BJ (cell line): ENCODE measurements at regions not wholly inside any gene's neighbourhood (a gene's known extent, or its start where the extent isn't known, plus 50 kb on each side); places are given as distances from the start of the nearest gene placed in this dataset.

ENCODE experiments used
- CTCF ChIA-PET: fragments of 350-600 bp; formaldehyde crosslinking; extraction: SDS; loops from one replicate; lab custom pipeline; 2021; ENCODE audit warnings: antibody characterized with exemption, inconsistent platforms; lab: Yijun Ruan, JAX
- POLR2A ChIA-PET: fragments of 300-600 bp; sonication (Branson Sonifier 250); formaldehyde crosslinking; extraction: SDS; loops from one replicate; lab custom pipeline; 2021; ENCODE audit warnings: antibody characterized with exemption; lab: Charles Lee
- DNase-seq: peaks from one replicate; pipeline ENCODE4 v3.0.0-alpha.2; 2011; ENCODE audit warnings: low read depth
- H3K27me3 ChIP-seq: 2 replicates; pipeline ENCODE4 v1.6.0; 2011; ENCODE audit warnings: low read length; ENCODE audit not compliant: control insufficient read depth, insufficient read depth
- H3K36me3 ChIP-seq: 2 replicates; pipeline ENCODE4 v1.5.1; 2011; ENCODE audit warnings: low read length; ENCODE audit not compliant: control insufficient read depth, insufficient read depth
- H3K4me3 ChIP-seq: 2 replicates; pipeline ENCODE4 v1.5.1; 2011; ENCODE audit warnings: low read depth, mild to moderate bottlenecking, control low read depth, low read length
- TF ChIP-seq, protein P1 (sequence below): IDR thresholded peaks from 2 replicates; pipeline ENCODE4 v1.5.1; 2011; ENCODE audit warnings: low read depth, mild to moderate bottlenecking, control low read depth, inconsistent platforms, low read length, moderate library complexity; ENCODE audit not compliant: insufficient read depth

DNA sequence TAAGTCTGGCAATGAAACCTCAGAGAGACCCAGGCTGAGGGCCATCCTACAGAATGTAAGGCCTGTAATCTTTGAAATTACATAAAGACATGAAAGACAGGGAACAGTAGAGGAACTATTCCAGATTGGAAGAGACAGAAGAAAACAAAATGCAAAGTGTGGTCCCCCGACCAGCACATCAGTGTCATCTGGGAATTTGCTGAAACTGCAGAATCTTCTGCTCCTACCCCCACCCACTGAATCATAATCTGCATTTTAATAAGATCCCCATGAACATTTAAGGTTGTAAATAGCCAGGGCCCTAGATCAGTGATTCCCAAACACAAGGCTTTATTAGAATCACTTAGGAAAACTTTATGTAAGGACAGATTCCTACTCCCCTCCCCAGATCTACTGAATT lies 154.4 kb downstream of the NOC3L start:
- POLR2A ChIA-PET: no interaction called here
- no peak for DNase-seq
- Histone ChIP-seq H3K27me3 (no peaks in the 10 kb centered on the region), H3K4me3 (no peak overlapping the region), H3K36me3 (no peaks in the 10 kb centered on the region)
- TF ChIP-seq, protein P1, sequence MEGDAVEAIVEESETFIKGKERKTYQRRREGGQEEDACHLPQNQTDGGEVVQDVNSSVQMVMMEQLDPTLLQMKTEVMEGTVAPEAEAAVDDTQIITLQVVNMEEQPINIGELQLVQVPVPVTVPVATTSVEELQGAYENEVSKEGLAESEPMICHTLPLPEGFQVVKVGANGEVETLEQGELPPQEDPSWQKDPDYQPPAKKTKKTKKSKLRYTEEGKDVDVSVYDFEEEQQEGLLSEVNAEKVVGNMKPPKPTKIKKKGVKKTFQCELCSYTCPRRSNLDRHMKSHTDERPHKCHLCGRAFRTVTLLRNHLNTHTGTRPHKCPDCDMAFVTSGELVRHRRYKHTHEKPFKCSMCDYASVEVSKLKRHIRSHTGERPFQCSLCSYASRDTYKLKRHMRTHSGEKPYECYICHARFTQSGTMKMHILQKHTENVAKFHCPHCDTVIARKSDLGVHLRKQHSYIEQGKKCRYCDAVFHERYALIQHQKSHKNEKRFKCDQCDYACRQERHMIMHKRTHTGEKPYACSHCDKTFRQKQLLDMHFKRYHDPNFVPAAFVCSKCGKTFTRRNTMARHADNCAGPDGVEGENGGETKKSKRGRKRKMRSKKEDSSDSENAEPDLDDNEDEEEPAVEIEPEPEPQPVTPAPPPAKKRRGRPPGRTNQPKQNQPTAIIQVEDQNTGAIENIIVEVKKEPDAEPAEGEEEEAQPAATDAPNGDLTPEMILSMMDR: no peak
- CTCF ChIA-PET: no interaction called here

DNA sequence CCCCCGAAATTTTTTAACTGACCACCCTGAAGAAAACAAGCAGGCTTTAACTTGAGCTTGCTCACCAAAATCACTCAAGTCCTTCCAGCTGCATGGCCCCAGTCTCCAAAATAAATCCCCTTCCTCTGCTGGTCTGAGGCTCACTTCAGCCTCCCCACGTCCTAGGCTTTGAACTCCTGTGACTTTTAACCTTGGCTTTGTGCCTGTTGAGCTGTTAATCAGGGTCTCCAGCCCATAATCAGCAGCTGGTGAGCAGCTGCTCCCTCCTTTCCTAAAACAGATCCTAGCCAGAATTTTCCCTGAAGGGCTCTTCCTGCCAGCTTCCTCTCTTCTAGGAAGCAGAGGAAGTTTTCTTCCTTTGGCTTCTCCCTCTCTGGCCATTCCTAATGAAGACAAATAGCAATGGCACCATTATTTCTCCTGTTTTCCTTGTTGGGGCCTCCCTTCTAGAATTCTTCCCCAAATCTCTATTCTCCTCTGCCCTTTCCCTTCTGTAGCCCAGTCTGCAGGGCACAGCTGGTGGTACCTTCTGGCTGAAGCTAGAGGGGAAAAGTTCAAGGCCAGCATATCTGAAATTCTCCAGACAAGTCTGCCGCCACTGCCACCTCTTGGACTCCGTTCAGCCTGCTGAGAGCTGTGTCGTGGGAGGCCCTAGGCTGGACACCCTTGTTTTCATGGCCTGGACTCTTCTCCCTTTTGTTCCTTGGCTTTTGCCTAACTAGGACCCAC lies 152.1 kb downstream of the NOC3L start:
- ChIA-PET CTCF (interaction anchor here (1.0 kb wide), 1 partner anchor 8 kb away, joined by 3 read pairs; no protein-coding TSS in a partner anchor), POLR2A (no interaction called here)
- TF ChIP-seq, protein P1: no peak
- H3K27me3 ChIP-seq: no peaks in the 10 kb centered on the region; the same call in 1 of the 2 replicates
- DNase-seq: no peak
- no peaks in the 10 kb centered on the region for H3K36me3 ChIP-seq
- H3K4me3 ChIP-seq: no peak overlapping the region

DNA sequence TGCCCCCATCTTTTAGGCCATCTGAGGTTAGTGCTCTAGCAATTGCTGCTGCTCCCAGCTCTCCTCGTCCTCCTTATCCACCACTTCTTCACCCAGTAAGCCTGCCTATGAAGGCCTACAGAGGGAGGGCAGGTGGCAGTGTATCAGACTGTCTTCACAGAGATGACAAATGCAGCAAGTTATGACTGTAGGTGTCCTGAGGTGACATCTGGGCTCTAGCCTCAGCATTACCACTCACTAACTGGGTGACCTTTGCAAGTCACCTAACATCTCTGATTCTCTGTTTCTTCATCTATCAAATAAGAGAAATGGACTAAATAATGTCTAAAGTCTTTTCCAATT lies 151.6 kb downstream of the NOC3L start:
- ChIA-PET POLR2A (no interaction called here), CTCF (no interaction called here)
- H3K4me3 ChIP-seq: no peak overlapping the region
- no peak for DNase-seq
- TF ChIP-seq, protein P1: no peak
- H3K27me3 ChIP-seq: peaks cover under 1% of the 10 kb centered on the region
- H3K36me3 ChIP-seq: no peaks in the 10 kb centered on the region

- ChIA-PET POLR2A (no interaction called here), CTCF (no interaction called here)
- no peak overlapping the region for H3K4me3 ChIP-seq
- H3K36me3 ChIP-seq: no peaks in the 10 kb centered on the region
- TF ChIP-seq, protein P1: no peak
- no peak for DNase-seq
- H3K27me3 ChIP-seq: peaks cover 1% of the 10 kb centered on the region
These were observed 149.7 kb downstream of the NOC3L start for GRCh38 chr10:94213001-94213530.

DNA sequence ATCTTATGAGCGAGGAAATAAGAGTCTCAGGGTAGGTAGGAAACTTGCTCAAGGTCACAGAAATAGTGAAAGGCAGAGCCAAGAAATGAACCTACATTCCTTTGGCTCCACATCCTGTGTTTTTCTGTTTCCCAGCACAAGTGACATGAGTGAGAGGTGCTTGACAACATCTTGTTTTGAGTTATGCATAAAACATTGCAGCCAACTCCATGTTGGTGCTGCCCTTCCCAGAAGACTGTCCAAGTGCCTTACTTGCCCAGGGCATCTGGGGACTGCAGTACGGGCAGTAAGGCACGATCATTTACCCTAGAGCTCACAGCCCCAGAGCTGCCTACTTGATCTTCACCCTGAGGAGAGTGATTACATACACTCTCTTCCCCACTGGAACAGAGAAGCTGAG lies 148.8 kb downstream of the NOC3L start:
- DNase-seq: no peak
- ChIA-PET CTCF (no interaction called here), POLR2A (no interaction called here)
- TF ChIP-seq, protein P1: no peak
- no peaks in the 10 kb centered on the region for H3K36me3 ChIP-seq
- peaks cover 1% of the 10 kb centered on the region for H3K27me3 ChIP-seq
- no peak overlapping the region for H3K4me3 ChIP-seq
